Smooth muscle cell (in vitro differentiated cells): ENCODE measurements at regions not wholly inside any gene's neighbourhood (a gene's known extent, or its start where the extent isn't known, plus 50 kb on each side); places are given as distances from the start of the nearest gene placed in this dataset.

Experiments
- DNase-seq: peaks from one replicate; lab custom pipeline; 2025; ENCODE audit not compliant: unreplicated experiment; lab: John Stamatoyannopoulos, UW
- H2AFZ ChIP-seq: fragments of 200-600 bp; sonication (generic); 2 replicates; pipeline ENCODE4 v1.6.0; 2016; ENCODE audit warnings: antibody characterized with exemption, low read depth, mild to moderate bottlenecking
- H3F3A ChIP-seq: fragments of 200-600 bp; sonication (generic); 2 replicates; pipeline ENCODE4 v1.6.0; 2017; ENCODE audit warnings: antibody characterized with exemption, low read depth
- H3K27ac ChIP-seq: fragments of 200-600 bp; sonication (generic); 2 replicates; pipeline ENCODE4 v1.5.1; 2016; ENCODE audit warnings: low read depth, mild to moderate bottlenecking
- H3K27me3 ChIP-seq: fragments of 200-600 bp; sonication (generic); 2 replicates; pipeline ENCODE4 v1.6.1; 2016; ENCODE audit warnings: low read depth, mild to moderate bottlenecking
- H3K36me3 ChIP-seq: fragments of 200-600 bp; sonication (generic); 2 replicates; pipeline ENCODE4 v1.5.1; 2016; ENCODE audit warnings: low read depth
- H3K4me1 ChIP-seq: fragments of 200-600 bp; sonication (generic); 2 replicates; pipeline ENCODE4 v1.5.1; 2016; ENCODE audit warnings: low read depth
- H3K4me2 ChIP-seq: fragments of 200-600 bp; sonication (generic); 2 replicates; pipeline ENCODE4 v1.6.0; 2016; ENCODE audit warnings: mild to moderate bottlenecking
- H3K4me3 ChIP-seq: fragments of 200-600 bp; sonication (generic); 2 replicates; pipeline ENCODE4 v1.5.1; 2016; ENCODE audit warnings: mild to moderate bottlenecking
- H3K79me2 ChIP-seq: fragments of 200-600 bp; sonication (generic); 2 replicates; pipeline ENCODE4 v1.6.0; 2016; ENCODE audit warnings: low read depth, mild to moderate bottlenecking
- H3K9ac ChIP-seq: fragments of 200-600 bp; sonication (generic); 2 replicates; pipeline ENCODE4 v1.6.0; 2016; ENCODE audit warnings: low read depth
- H3K9me3 ChIP-seq: fragments of 200-600 bp; sonication (generic); replicated peaks from 2 replicates; pipeline ENCODE4 v1.5.1; 2016; ENCODE audit warnings: low read depth
- H4K20me1 ChIP-seq: fragments of 200-600 bp; sonication (generic); 2 replicates; pipeline ENCODE4 v1.6.0; 2016; ENCODE audit warnings: low read depth
- CTCF ChIP-seq: fragments of 200-600 bp; sonication (generic); IDR thresholded peaks from 2 replicates; pipeline ENCODE4 v1.5.1; 2017; ENCODE audit warnings: borderline replicate concordance, mild to moderate bottlenecking, antibody characterized with exemption; ENCODE audit not compliant: insufficient read depth, poor library complexity, severe bottlenecking
- WGBS: methylation state at CpG from one replicate; pipeline ENCODE4 v1.1.7; 2016; ENCODE audit warnings: low lambda C conversion rate; 5-methylcytosine and 5-hydroxymethylcytosine counted together

- Histone ChIP-seq H3K79me2 (no peaks in the 10 kb centered on the region), H3F3A (peaks cover 5% of the 10 kb centered on the region), H3K9me3 (no peaks in the 10 kb centered on the region), H4K20me1 (no peaks in the 10 kb centered on the region), H3K4me2 (no peak overlapping the region), H3K36me3 (no peaks in the 10 kb centered on the region), H3K27ac (no peak overlapping the region), H3K9ac (no peak overlapping the region), H2AFZ (no peak overlapping the region), H3K4me3 (no peak overlapping the region), H3K27me3 (no peaks in the 10 kb centered on the region), H3K4me1 (peaks cover 13% of the 10 kb centered on the region)
- TF ChIP-seq CTCF, result no peak
- no peak for DNase-seq
- WGBS, result 84% methylated on average over 2 of the region's 2 CpGs
Observed at GRCh38 chr2:9085353-9085752, 81.9 kb upstream of the MBOAT2 start.

- Histone ChIP-seq H3K9me3 (no peaks in the 10 kb centered on the region), H4K20me1 (no peaks in the 10 kb centered on the region), H3K9ac (no peak overlapping the region), H3K4me3 (no peak overlapping the region), H2AFZ (no peak overlapping the region), H3F3A (peaks cover 5% of the 10 kb centered on the region), H3K27ac (no peak overlapping the region), H3K36me3 (no peaks in the 10 kb centered on the region), H3K4me1 (peaks cover 13% of the 10 kb centered on the region), H3K4me2 (no peak overlapping the region), H3K79me2 (no peaks in the 10 kb centered on the region), H3K27me3 (no peaks in the 10 kb centered on the region)
- no peak for DNase-seq
- WGBS, result 90% methylated on average over 3 of the region's 3 CpGs
- TF ChIP-seq CTCF, result no peak
Observed at GRCh38 chr2:9083287-9083686, 79.8 kb upstream of the MBOAT2 start.

- Histone ChIP-seq H3F3A (peaks cover 5% of the 10 kb centered on the region), H3K4me2 (no peak overlapping the region), H3K27ac (no peak overlapping the region), H3K36me3 (no peaks in the 10 kb centered on the region), H3K4me3 (no peak overlapping the region), H3K27me3 (no peaks in the 10 kb centered on the region), H3K9ac (no peak overlapping the region), H3K4me1 (peaks cover 7% of the 10 kb centered on the region), H4K20me1 (no peaks in the 10 kb centered on the region), H3K9me3 (no peaks in the 10 kb centered on the region), H2AFZ (no peak overlapping the region), H3K79me2 (no peaks in the 10 kb centered on the region)
- no peak for DNase-seq
- TF ChIP-seq CTCF, result no peak
Observed at GRCh38 chr2:9082158-9082557, 78.7 kb upstream of the MBOAT2 start.

- no peak overlapping the region for H3K9ac ChIP-seq
- peaks cover 3% of the 10 kb centered on the region for H3K4me1 ChIP-seq
- H3K9me3 ChIP-seq, result no peaks in the 10 kb centered on the region
- WGBS, result 98% methylated on average over 2 of the region's 2 CpGs
- H3K4me3 ChIP-seq, result no peak overlapping the region
- peaks cover 5% of the 10 kb centered on the region for H3F3A ChIP-seq
- H3K27ac ChIP-seq, result no peak overlapping the region
- H3K27me3 ChIP-seq, result no peaks in the 10 kb centered on the region
- H3K79me2 ChIP-seq, result no peaks in the 10 kb centered on the region
- no peaks in the 10 kb centered on the region for H3K36me3 ChIP-seq
- TF ChIP-seq CTCF, result no peak
- no peak overlapping the region for H3K4me2 ChIP-seq
- no peaks in the 10 kb centered on the region for H4K20me1 ChIP-seq
- DNase-seq, result no peak
- no peak overlapping the region for H2AFZ ChIP-seq
Observed at GRCh38 chr2:9081750-9082149, 78.3 kb upstream of the MBOAT2 start.
